Heart left ventricle (tissue), 16 donors: ENCODE measurements at regions not wholly inside any gene's neighbourhood (a gene's known extent, or its start where the extent isn't known, plus 50 kb on each side); places are given as distances from the start of the nearest gene placed in this dataset.

Experiments used
- ATAC-seq, 4 donors: fragments of 200-7000 bp; cut with Tn5 transposase; one replicate each; pipeline ENCODE4 v1.9.1; 2020 to 2022; ENCODE audit warnings: moderate library complexity in 4 of 4, mild to moderate bottlenecking in 3 of 4, moderate number of reproducible peaks in 1 of 4
- DNase-seq, 5 donors: peaks; one replicate each; pipeline ENCODE4 v3.0.0-alpha.2; 2020
- H3K27ac ChIP-seq, 12 donors: fragments of 200-600 bp; sonication (generic) in 4 of 12; one replicate each; pipeline versions ENCODE4 v1.5.0 to v1.8.0; 2016 to 2022; ENCODE audit warnings: mild to moderate bottlenecking in 2 of 12
- H3K27me3 ChIP-seq, 9 donors: fragments of 200-600 bp; sonication (generic) in 2 of 9; one replicate each; pipeline versions ENCODE4 v1.5.1 to v1.8.0; 2016 to 2022; ENCODE audit warnings: mild to moderate bottlenecking in 3 of 9
- H3K36me3 ChIP-seq, 9 donors: fragments of 200-600 bp; sonication (generic) in 2 of 9; one replicate each; pipeline versions ENCODE4 v1.5.0 to v1.8.0; 2018 to 2022; ENCODE audit warnings: mild to moderate bottlenecking in 2 of 9
- H3K4me1 ChIP-seq, 12 donors: fragments of 200-600 bp; sonication (generic) in 4 of 12; one replicate each; pipeline versions ENCODE4 v1.5.0 to v1.8.0; 2016 to 2022; ENCODE audit warnings: mild to moderate bottlenecking in 3 of 12
- H3K4me3 ChIP-seq, 12 donors: fragments of 200-600 bp; sonication (generic) in 4 of 12; one replicate each; pipeline versions ENCODE4 v1.5.0 to v1.8.0; 2017 to 2022; ENCODE audit warnings: mild to moderate bottlenecking in 9 of 12, moderate library complexity in 4 of 12
- H3K9me3 ChIP-seq, 12 donors: fragments of 200-600 bp; sonication (generic) in 4 of 12; one replicate each; pipeline versions ENCODE4 v1.5.0 to v1.8.0; 2016 to 2022; ENCODE audit warnings: mild to moderate bottlenecking in 1 of 12
- POLR2A ChIP-seq, 2 donors: fragments of 450-650 bp; IDR thresholded peaks; one replicate each; pipeline ENCODE4 v1.6.1; 2017; ENCODE audit warnings: antibody characterized with exemption in 2 of 2, mild to moderate bottlenecking in 2 of 2, moderate library complexity in 2 of 2
- WGBS, 4 donors: extraction: QIAGEN DNeasy Blood & Tissue Kit in 2 of 4; methylation state at CpG; one replicate each; pipeline versions ENCODE4 v1.1.5 to v1.1.7; 2013 to 2018; 5-methylcytosine and 5-hydroxymethylcytosine counted together
- intact Hi-C, 10 donors: fragments of 100-400 bp; cut with DNase I; formaldehyde crosslinking; loops; one replicate each; pipeline versions ENCODE4 v1.11.1 to v1.14.2; 2022
- TF ChIP-seq, protein P1 (sequence below), 12 donors: fragments of 200-600 bp; sonication (generic) in 4 of 12; IDR thresholded peaks; one replicate each; pipeline versions ENCODE4 v1.5.0 to v1.8.0; 2018 to 2022; ENCODE audit warnings: antibody characterized with exemption in 12 of 12, mild to moderate bottlenecking in 5 of 12
- donor health status: ischemic (EF 13 %, LVEDD 7.1; RV severe dilation, severe dysfunction).
- donor health status: healthy with polysubstance abuse.
- donor health status: DM: no; HTN: yes; CAD: no.
- donor health status: DM: no; HTN: no; CAD: no.
- donor health status: ischemic (EF 25% LVEDD 6.9; RV normal size, moderate dysfunction).
- donor health status: ischemic (EF 25% LVEDD 5.7; RV mildly dilated, moderate dysfunction).
- donor health status: healthy.
- donor health status: DM: yes; HTN: yes; CAD: no.
- donor health status: ischemic (EF 35%, LVEDD 5.7; RV mildly dilated, moderate dysfunction).
- donor health status: nonischemic (EF 11% LVEDD 7.7; RV severe dilation, severe dysfunction).
- donor health status: DM: yes; HTN: yes; CAD: no.
- donor health status: PGD.
- donor health status: ischemic (EF 29% LVEDD 5.4; RV normal size, mild dysfunction).
- donor health status: nonischemic (EF 23%, LVEDD 6.1; RV moderate dilation, normal function).

DNA sequence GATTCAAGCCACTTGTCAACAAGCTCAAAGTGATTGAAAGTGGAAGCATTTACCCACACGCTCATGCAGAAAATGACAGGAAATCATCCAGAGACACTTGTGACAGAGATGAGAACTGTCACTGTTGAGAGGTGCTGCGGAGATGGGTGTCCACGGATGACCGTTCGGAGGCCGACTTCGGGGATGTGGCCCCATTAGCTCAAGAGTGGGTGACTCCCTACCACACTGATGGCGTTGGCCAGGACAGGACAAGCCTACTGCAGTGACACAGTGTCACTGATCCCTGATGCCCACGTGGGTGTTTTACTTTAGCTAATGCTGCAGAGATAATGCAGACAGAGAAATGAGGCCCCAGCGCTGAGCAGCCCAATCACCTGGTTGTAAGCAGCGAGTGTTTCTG, 81.5 kb upstream of the YWHAQ start:
- 53 to 61% (median 60%) methylated on average over 11 of the region's 11 CpGs for WGBS, 4 donors
- DNase-seq (peak in 2 of 5 donors; percentile 14 to 37), ATAC-seq (peak; percentile 26 to 83 (median 58))
- no peak for TF ChIP-seq POLR2A (IDR thresholded peaks at IDR 0.05)
- TF ChIP-seq, protein P1, sequence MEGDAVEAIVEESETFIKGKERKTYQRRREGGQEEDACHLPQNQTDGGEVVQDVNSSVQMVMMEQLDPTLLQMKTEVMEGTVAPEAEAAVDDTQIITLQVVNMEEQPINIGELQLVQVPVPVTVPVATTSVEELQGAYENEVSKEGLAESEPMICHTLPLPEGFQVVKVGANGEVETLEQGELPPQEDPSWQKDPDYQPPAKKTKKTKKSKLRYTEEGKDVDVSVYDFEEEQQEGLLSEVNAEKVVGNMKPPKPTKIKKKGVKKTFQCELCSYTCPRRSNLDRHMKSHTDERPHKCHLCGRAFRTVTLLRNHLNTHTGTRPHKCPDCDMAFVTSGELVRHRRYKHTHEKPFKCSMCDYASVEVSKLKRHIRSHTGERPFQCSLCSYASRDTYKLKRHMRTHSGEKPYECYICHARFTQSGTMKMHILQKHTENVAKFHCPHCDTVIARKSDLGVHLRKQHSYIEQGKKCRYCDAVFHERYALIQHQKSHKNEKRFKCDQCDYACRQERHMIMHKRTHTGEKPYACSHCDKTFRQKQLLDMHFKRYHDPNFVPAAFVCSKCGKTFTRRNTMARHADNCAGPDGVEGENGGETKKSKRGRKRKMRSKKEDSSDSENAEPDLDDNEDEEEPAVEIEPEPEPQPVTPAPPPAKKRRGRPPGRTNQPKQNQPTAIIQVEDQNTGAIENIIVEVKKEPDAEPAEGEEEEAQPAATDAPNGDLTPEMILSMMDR (IDR thresholded peaks at IDR 0.05) = no peak
- Histone ChIP-seq H3K27ac (peak overlapping the region in 1 of 12 donors; percentile 27), H3K4me1 (peaks cover 0 to 9% (median 0%) of the 10 kb centered on the region in 12 donors), H3K9me3 (no peaks in the 10 kb centered on the region), H3K4me3 (no peak overlapping the region), H3K27me3 (no peaks in the 10 kb centered on the region), H3K36me3 (no peaks in the 10 kb centered on the region)
- intact Hi-C loops = no loop called here

DNA sequence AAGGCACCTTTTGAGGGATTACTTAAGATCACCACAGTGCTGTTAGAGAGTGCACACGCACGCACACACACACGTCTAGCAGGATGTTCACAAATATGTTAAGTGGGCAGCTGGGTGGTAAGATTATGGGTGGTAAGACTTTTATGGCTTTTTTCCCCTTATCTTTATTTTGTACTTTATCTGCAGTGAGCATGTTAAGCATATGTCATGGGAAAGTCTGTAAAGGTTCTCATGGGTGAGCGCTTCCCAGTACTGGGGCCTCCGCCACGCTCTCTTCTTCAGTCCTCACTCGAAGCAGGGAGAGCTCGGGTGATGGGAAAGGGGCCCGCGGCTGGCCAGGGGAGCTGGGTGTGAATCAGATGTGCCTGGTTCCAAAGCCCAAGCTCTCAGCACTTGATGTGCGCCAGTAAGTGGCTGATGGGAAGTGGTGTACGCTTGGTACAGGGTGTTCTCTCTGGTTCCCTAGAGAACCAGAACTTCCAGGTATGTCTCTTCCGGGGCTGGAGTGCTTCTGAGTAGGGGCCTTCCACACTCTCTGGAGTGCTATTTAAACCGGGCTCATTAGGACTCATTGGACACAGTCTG, 83.9 kb upstream of the YWHAQ start:
- H3K36me3 ChIP-seq = no peaks in the 10 kb centered on the region
- DNase-seq (peak in 1 of 5 donors; percentile 42), ATAC-seq (peak; percentile 38 to 45 (median 41))
- no peak for TF ChIP-seq POLR2A (IDR thresholded peaks at IDR 0.05)
- TF ChIP-seq, protein P1 (IDR thresholded peaks at IDR 0.05) = no peak
- intact Hi-C loops = no loop called here
- 79 to 82% (median 81%) methylated on average over 14 of the region's 14 CpGs for WGBS, 4 donors
- no peak overlapping the region for H3K27ac ChIP-seq
- H3K4me3 ChIP-seq = no peak overlapping the region
- peaks cover 0 to 4% (median 0%) of the 10 kb centered on the region in 12 donors for H3K4me1 ChIP-seq
- H3K27me3 ChIP-seq = no peaks in the 10 kb centered on the region
- no peaks in the 10 kb centered on the region for H3K9me3 ChIP-seq

DNA sequence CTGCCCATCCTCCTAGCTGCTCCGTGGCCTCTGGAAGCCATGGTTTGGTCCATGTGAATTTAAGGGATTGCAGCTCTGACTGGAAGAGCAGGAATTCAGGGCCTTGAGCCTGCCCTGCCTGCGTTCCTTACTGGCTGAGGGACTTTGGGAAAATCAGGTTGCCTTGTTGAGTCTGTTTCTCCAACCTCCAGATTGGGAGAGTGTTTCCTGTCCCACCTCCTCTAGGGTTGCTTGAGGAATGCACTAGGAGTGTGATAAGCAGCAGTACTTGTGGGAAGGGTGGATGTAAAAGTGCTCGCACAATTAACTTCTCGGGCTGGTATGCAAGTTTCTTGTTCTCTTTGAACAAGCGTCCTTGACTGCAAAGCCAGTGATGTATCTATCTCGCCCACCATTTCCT, 84.4 kb upstream of the YWHAQ start:
- WGBS, 4 donors = 68 to 87% (median 79%) methylated on average over 5 to 6 of the region's 6 CpGs
- ATAC-seq = no peak

DNA sequence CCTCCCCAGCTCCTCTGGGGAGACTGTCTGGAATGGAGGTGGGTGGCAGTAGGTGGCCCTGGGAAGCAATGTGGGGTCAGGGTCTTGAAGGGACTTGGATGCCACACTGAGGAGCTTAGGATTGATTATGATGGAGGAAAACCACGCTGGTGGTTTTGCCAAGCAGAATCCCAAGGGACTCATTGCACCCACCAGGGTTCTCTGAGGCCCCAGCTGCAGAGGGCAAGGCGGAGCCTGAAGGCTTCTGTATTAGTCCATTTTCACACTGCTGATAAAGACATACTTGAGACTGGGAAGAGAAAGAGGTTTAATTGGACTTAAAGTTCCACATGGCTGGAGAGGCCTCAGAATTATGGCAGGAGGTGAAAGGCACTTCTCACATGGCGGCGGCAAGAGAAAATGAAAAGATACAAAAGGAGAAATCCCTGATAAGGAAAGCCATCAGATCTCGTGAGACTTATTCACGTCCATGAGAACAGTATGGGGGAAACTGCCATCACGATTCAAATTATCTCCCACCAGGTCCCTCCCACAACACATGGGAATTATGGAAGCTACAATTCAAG, 87.2 kb upstream of the YWHAQ start:
- DNase-seq (no peak), ATAC-seq (no peak)
- H3K9me3 ChIP-seq = no peaks in the 10 kb centered on the region
- H3K4me3 ChIP-seq = no peak overlapping the region
- no peaks in the 10 kb centered on the region for H3K27me3 ChIP-seq
- no peak overlapping the region for H3K27ac ChIP-seq
- intact Hi-C loops = no loop called here
- WGBS, 4 donors = 89 to 96% (median 90%) methylated on average over 7 of the region's 7 CpGs
- H3K4me1 ChIP-seq = no peaks in the 10 kb centered on the region
- TF ChIP-seq, protein P1 (IDR thresholded peaks at IDR 0.05) = no peak
- no peak for TF ChIP-seq POLR2A (IDR thresholded peaks at IDR 0.05)
- no peaks in the 10 kb centered on the region for H3K36me3 ChIP-seq

More for the DNA sequence above, 84.4 kb upstream of the YWHAQ start:
- Histone ChIP-seq H3K36me3 (no peaks in the 10 kb centered on the region), H3K27me3 (no peaks in the 10 kb centered on the region), H3K4me1 (peaks cover 0 to 4% (median 0%) of the 10 kb centered on the region in 12 donors), H3K27ac (no peak overlapping the region), H3K9me3 (no peaks in the 10 kb centered on the region), H3K4me3 (no peak overlapping the region)
- TF ChIP-seq POLR2A (IDR thresholded peaks at IDR 0.05) = no peak
- TF ChIP-seq, protein P1 (IDR thresholded peaks at IDR 0.05) = no peak
- no peak for DNase-seq
- intact Hi-C loops = no loop called here
